GM12875 (cell line): ENCODE measurements at regions not wholly inside any gene's neighbourhood (a gene's known extent, or its start where the extent isn't known, plus 50 kb on each side); places are given as distances from the start of the nearest gene placed in this dataset.

ENCODE experiments used
- H3K4me3 ChIP-seq: one replicate; pipeline ENCODE4 v1.5.1; 2011; ENCODE audit warnings: low read depth, low read length, control low read depth
- TF ChIP-seq, protein P1 (sequence below): IDR thresholded peaks from 2 replicates; pipeline ENCODE4 v1.5.1; 2011; ENCODE audit warnings: low read depth, mild to moderate bottlenecking, control low read depth, inconsistent platforms, low read length, moderate library complexity, borderline replicate concordance; ENCODE audit not compliant: insufficient read depth

DNA sequence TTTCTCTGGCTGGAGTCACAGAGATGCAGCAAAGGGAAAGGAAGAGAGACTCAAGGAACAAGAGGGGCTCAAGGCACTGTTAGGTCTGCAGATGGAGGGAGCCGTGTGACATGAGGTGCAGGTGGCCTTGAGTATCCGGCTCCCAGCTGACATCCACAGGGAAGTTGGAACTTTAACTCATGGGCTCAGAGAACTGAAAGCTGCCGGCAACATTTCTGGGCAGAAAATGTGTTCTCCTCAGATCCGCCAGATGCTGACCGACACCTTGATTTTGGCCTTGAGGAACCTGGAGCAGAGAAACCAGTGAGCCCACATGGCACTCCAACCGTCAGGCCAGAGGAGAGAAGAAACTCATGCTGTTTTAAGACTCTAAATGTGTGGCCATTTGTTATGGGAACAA lies 258.1 kb upstream of the IRX2 start:
- TF ChIP-seq, protein P1, sequence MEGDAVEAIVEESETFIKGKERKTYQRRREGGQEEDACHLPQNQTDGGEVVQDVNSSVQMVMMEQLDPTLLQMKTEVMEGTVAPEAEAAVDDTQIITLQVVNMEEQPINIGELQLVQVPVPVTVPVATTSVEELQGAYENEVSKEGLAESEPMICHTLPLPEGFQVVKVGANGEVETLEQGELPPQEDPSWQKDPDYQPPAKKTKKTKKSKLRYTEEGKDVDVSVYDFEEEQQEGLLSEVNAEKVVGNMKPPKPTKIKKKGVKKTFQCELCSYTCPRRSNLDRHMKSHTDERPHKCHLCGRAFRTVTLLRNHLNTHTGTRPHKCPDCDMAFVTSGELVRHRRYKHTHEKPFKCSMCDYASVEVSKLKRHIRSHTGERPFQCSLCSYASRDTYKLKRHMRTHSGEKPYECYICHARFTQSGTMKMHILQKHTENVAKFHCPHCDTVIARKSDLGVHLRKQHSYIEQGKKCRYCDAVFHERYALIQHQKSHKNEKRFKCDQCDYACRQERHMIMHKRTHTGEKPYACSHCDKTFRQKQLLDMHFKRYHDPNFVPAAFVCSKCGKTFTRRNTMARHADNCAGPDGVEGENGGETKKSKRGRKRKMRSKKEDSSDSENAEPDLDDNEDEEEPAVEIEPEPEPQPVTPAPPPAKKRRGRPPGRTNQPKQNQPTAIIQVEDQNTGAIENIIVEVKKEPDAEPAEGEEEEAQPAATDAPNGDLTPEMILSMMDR: no peak
- no peak overlapping the region for H3K4me3 ChIP-seq

DNA sequence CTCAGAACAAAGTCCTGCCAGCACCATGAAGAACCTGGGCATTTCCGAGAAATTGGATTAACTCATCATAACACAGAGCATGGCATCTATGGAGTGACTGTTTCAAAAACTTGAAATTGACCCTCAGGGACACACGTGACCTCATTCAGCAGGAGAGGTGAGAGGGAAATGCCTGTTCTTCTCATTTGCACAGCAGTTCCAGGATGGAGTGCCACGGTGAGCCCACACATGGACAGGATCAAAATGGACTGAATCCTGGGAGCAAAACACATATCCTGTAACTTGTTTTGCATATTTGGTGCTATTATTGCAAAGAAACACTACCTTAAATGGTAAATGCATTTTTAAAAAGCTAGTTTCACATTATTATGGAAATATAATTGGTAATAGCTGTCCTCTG lies 256.1 kb upstream of the IRX2 start:
- H3K4me3 ChIP-seq: no peak overlapping the region
- TF ChIP-seq, protein P1: no peak

DNA sequence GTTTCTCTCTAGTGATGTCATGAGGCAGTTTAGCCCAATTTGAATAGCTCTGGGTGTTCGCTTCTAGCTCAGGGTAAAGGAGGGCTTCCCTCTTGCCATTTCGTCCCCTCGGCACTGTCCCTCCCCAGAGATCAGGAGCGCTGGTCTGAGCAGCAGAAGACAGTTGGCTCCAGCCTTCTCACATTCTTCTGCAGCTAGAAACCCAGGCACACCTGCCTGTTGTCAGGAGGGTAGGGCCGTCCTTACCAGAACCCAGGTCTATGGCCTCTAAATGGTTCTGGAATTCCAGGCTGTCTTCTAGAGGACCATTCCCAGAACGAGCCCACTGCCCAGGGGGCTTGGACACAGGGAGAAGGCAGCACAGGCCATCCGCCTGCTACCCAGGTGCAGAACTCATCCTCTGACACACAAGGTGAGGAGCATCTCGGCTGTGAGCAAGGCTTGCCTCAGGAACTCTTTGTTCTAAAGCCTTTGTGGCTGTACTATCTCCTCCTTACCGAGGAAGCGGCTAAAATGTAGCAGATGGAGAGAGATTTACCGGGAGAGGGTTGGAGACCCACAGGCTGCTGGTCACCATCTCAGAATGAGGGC lies 255.6 kb upstream of the IRX2 start:
- TF ChIP-seq, protein P1: no peak
- no peak overlapping the region for H3K4me3 ChIP-seq

DNA sequence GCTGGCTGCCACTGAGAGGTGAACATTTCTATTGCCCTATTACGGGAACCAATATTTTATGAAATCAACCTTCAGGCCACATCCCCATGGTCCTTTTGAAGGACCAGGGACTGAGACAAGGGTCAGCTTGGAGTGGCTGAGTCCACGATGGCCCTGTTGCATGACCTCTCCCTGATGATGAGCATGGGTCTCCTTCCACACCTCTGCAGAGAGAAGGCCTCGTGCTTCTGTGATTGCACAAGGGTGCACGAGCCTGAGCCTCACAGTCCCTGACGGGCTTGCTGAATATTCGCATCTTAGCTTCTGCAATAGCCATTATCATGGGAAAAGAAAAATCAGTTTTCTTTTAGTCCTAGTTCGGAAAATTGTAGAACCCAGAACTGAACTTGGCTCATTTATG lies 255.0 kb upstream of the IRX2 start:
- TF ChIP-seq, protein P1: no peak
- no peak overlapping the region for H3K4me3 ChIP-seq

DNA sequence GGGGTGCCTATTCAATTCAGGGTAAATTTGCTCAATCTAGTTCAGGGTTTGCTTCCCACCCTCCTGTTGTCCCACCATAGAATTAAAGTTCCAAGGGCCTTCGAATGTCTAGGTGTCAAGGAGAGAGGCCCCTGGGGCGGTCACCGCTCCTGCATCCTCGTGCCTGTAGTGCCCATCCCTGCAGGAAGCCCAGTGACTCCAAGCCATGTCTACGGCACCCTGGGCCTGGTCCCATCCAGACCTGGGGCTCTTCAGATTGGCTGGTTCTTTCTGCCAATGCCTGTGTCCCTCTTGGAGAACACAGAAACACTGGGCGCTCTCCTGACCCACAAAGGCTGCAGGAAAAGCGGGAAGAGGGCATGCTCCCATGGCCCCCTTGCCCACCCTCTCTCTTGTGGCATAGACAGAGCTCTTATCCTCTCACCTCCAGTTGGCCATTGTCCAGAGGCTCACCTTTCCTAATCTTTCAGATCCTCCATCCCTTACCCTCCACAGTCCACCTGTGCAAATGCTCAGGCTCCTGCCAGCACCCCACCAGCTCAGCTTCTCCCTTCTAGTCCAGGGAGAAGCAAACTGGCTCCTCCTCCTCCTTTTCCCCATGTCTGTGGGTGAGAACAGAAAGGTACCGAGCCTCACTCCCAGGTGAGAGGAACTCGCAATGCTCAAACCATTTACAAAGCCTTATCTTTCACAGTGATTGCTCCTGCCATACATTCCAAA lies 253.0 kb upstream of the IRX2 start:
- H3K4me3 ChIP-seq: no peak overlapping the region
- TF ChIP-seq, protein P1: no peak

DNA sequence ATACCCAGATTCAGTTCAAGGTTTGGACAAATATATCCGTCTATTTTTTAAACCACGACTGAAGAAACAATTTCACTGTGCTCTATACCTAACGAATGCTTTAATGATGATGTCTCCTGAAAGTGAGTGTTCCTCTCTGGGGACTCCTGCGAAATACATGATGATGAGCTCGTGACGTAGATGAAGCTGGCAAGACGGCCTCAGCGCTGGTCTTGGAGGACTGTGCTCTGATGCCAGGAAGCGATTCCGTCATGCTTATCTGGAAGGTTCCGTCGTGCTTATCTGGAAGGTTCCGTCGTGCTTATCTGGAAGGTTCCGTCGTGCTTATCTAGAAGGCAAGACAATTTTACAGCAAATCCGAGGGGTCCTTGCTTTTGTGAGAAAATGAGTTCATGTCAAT lies 250.8 kb upstream of the IRX2 start:
- TF ChIP-seq, protein P1: no peak
- H3K4me3 ChIP-seq: no peak overlapping the region

DNA sequence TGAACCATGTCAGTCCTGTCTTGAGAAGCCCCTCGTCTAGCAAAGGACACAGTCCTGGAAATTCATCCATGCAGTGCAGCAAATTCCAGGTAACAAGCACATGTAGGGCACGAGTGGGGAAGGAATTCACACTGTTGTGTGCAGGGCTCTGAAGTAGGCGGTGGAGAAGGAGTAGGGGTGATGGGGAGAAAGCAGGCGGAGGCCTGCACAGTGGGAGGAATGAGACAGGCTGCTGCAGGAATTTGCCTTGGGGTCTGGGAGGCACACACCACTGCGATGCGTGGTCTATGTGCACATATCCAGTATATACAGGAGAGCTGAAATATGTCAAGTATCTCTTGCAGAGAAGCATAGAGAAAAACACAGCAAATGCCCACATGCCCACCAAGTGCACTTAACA lies 249.2 kb upstream of the IRX2 start:
- no peak overlapping the region for H3K4me3 ChIP-seq
- TF ChIP-seq, protein P1: no peak
